Heart left ventricle (tissue), 16 donors: ENCODE measurements at regions not wholly inside any gene's neighbourhood (a gene's known extent, or its start where the extent isn't known, plus 50 kb on each side); places are given as distances from the start of the nearest gene placed in this dataset.
A peak's percentile ranks its signal among the peaks of the same experiment; 100 is the strongest.

Experiments used
- ATAC-seq, 4 donors: fragments of 200-7000 bp; cut with Tn5 transposase; one replicate each; pipeline ENCODE4 v1.9.1; 2020 to 2022; ENCODE audit warnings: moderate library complexity in 4 of 4, mild to moderate bottlenecking in 3 of 4, moderate number of reproducible peaks in 1 of 4
- DNase-seq, 5 donors: peaks; one replicate each; pipeline ENCODE4 v3.0.0-alpha.2; 2020
- H3K27ac ChIP-seq, 12 donors: fragments of 200-600 bp; sonication (generic) in 4 of 12; one replicate each; pipeline versions ENCODE4 v1.5.0 to v1.8.0; 2016 to 2022; ENCODE audit warnings: mild to moderate bottlenecking in 2 of 12
- H3K27me3 ChIP-seq, 9 donors: fragments of 200-600 bp; sonication (generic) in 2 of 9; one replicate each; pipeline versions ENCODE4 v1.5.1 to v1.8.0; 2016 to 2022; ENCODE audit warnings: mild to moderate bottlenecking in 3 of 9
- H3K36me3 ChIP-seq, 9 donors: fragments of 200-600 bp; sonication (generic) in 2 of 9; one replicate each; pipeline versions ENCODE4 v1.5.0 to v1.8.0; 2018 to 2022; ENCODE audit warnings: mild to moderate bottlenecking in 2 of 9
- H3K4me1 ChIP-seq, 12 donors: fragments of 200-600 bp; sonication (generic) in 4 of 12; one replicate each; pipeline versions ENCODE4 v1.5.0 to v1.8.0; 2016 to 2022; ENCODE audit warnings: mild to moderate bottlenecking in 3 of 12
- H3K4me3 ChIP-seq, 12 donors: fragments of 200-600 bp; sonication (generic) in 4 of 12; one replicate each; pipeline versions ENCODE4 v1.5.0 to v1.8.0; 2017 to 2022; ENCODE audit warnings: mild to moderate bottlenecking in 9 of 12, moderate library complexity in 4 of 12
- H3K9me3 ChIP-seq, 12 donors: fragments of 200-600 bp; sonication (generic) in 4 of 12; one replicate each; pipeline versions ENCODE4 v1.5.0 to v1.8.0; 2016 to 2022; ENCODE audit warnings: mild to moderate bottlenecking in 1 of 12
- POLR2A ChIP-seq, 2 donors: fragments of 450-650 bp; IDR thresholded peaks; one replicate each; pipeline ENCODE4 v1.6.1; 2017; ENCODE audit warnings: antibody characterized with exemption in 2 of 2, mild to moderate bottlenecking in 2 of 2, moderate library complexity in 2 of 2
- WGBS, 4 donors: extraction: QIAGEN DNeasy Blood & Tissue Kit in 2 of 4; methylation state at CpG; one replicate each; pipeline versions ENCODE4 v1.1.5 to v1.1.7; 2013 to 2018; 5-methylcytosine and 5-hydroxymethylcytosine counted together
- intact Hi-C, 10 donors: fragments of 100-400 bp; cut with DNase I; formaldehyde crosslinking; loops; one replicate each; pipeline versions ENCODE4 v1.11.1 to v1.14.2; 2022
- TF ChIP-seq, protein P1 (sequence below), 12 donors: fragments of 200-600 bp; sonication (generic) in 4 of 12; IDR thresholded peaks; one replicate each; pipeline versions ENCODE4 v1.5.0 to v1.8.0; 2018 to 2022; ENCODE audit warnings: antibody characterized with exemption in 12 of 12, mild to moderate bottlenecking in 5 of 12
- donor health status: ischemic (EF 13 %, LVEDD 7.1; RV severe dilation, severe dysfunction).
- donor health status: healthy with polysubstance abuse.
- donor health status: DM: no; HTN: yes; CAD: no.
- donor health status: DM: no; HTN: no; CAD: no.
- donor health status: ischemic (EF 25% LVEDD 6.9; RV normal size, moderate dysfunction).
- donor health status: ischemic (EF 25% LVEDD 5.7; RV mildly dilated, moderate dysfunction).
- donor health status: healthy.
- donor health status: DM: yes; HTN: yes; CAD: no.
- donor health status: ischemic (EF 35%, LVEDD 5.7; RV mildly dilated, moderate dysfunction).
- donor health status: nonischemic (EF 11% LVEDD 7.7; RV severe dilation, severe dysfunction).
- donor health status: DM: yes; HTN: yes; CAD: no.
- donor health status: PGD.
- donor health status: ischemic (EF 29% LVEDD 5.4; RV normal size, mild dysfunction).
- donor health status: nonischemic (EF 23%, LVEDD 6.1; RV moderate dilation, normal function).

GRCh38 chr13:73873940-73874830 is 260.0 kb downstream of the KLF12 start:
- TF ChIP-seq POLR2A (IDR thresholded peaks at IDR 0.05): no peak
- TF ChIP-seq, protein P1, sequence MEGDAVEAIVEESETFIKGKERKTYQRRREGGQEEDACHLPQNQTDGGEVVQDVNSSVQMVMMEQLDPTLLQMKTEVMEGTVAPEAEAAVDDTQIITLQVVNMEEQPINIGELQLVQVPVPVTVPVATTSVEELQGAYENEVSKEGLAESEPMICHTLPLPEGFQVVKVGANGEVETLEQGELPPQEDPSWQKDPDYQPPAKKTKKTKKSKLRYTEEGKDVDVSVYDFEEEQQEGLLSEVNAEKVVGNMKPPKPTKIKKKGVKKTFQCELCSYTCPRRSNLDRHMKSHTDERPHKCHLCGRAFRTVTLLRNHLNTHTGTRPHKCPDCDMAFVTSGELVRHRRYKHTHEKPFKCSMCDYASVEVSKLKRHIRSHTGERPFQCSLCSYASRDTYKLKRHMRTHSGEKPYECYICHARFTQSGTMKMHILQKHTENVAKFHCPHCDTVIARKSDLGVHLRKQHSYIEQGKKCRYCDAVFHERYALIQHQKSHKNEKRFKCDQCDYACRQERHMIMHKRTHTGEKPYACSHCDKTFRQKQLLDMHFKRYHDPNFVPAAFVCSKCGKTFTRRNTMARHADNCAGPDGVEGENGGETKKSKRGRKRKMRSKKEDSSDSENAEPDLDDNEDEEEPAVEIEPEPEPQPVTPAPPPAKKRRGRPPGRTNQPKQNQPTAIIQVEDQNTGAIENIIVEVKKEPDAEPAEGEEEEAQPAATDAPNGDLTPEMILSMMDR (IDR thresholded peaks at IDR 0.05): no peak
- WGBS, 4 donors: 61 to 66% (median 62%) methylated on average over 5 of the region's 5 CpGs

DNA sequence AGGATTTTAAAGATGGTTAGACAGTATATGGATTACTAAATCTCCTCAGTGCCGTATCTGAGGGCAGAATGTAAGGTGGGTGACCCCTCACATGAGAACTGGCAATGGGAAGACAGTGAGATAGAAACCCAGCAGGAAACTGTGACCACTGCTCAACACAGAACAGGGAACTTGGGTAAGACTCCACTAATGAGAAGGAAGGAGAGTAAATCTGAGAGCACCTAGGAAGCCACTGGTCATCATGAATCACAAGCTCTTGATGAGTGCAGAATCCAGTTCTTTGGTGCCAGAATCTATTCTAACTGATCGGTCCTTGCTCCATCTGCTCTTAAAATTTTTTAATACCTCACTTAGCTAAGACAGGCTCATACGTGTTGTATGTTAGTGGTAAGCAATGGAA is 261.8 kb downstream of the KLF12 start:
- Histone ChIP-seq H3K36me3 (no peaks in the 10 kb centered on the region), H3K4me1 (peaks cover 0 to 22% (median 6%) of the 10 kb centered on the region in 12 donors), H3K27ac (no peak overlapping the region), H3K4me3 (no peak overlapping the region), H3K9me3 (peaks cover 0 to 2% (median 0%) of the 10 kb centered on the region in 12 donors), H3K27me3 (no peaks in the 10 kb centered on the region)
- intact Hi-C loops: no loop called here
- WGBS, 4 donors: 61 to 99% (median 89%) methylated on average over 3 of the region's 3 CpGs
- no peak for DNase-seq
- no peak for TF ChIP-seq POLR2A (IDR thresholded peaks at IDR 0.05)
- TF ChIP-seq, protein P1 (IDR thresholded peaks at IDR 0.05): no peak
- ATAC-seq: no peak

More at GRCh38 chr13:73873940-73874830, 260.0 kb downstream of the KLF12 start:
- no peaks in the 10 kb centered on the region for H3K27me3 ChIP-seq
- H3K4me1 ChIP-seq: peaks cover 0 to 22% (median 6%) of the 10 kb centered on the region in 12 donors
- peaks cover 0 to 10% (median 0%) of the 10 kb centered on the region in 12 donors for H3K9me3 ChIP-seq
- H3K36me3 ChIP-seq: no peaks in the 10 kb centered on the region
- ATAC-seq (no peak), DNase-seq (no peak)
- intact Hi-C loops: no loop called here
- H3K27ac ChIP-seq: no peak overlapping the region
- H3K4me3 ChIP-seq: no peak overlapping the region

DNA sequence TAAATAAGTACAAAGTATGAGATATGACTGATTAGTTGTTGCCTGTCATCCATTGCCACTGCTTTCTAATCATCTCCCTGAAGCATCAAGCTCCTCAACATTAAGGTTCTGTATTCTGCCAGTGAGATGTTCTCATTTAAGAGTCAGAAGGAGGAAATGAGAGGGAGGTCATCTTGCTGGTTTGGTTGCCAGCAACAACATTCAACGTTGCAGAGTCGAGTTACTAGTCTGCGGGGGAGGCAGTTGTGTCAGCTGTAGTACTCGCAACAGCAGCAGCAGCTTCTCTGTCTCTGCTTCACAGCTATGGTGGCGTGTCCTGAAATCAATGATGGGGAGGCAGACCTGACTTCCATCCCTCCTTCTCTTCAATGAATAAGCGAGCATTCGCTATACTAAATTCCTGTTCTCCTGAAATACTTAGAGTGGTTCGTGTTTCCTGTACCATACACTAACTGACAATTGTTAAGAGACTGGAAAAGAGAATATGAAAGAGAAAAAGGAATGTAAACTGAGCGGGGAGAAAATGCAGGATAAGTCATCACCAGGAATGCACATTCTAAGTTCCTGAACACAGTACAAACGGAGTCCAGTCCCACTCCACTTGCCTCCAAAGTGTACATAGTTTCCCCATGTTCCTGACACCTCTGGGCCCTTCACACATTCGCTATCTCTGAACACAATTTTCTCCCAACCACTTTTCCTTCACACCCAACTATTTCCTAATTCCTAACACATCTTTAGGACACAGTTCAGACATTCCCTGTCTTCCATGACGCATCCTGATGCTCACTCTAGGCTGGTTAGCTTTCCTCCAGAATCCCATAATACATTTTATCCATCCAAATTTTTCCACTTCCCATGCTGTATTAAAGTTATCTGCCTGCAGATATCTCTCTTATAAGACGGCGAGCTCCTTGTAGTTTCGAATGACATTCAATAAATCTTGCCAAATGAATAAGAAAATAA is 263.0 kb downstream of the KLF12 start:
- DNase-seq: peak in 4 of 5 donors; percentile 47 to 75 (median 51)
- TF ChIP-seq POLR2A (IDR thresholded peaks at IDR 0.05): no peak
- TF ChIP-seq, protein P1 (IDR thresholded peaks at IDR 0.05): no peak
- Histone ChIP-seq H3K27ac (peak overlapping the region in 6 of 12 donors; percentile 9 to 43 (median 20)), H3K27me3 (no peaks in the 10 kb centered on the region), H3K4me1 (peaks cover 0 to 19% (median 4%) of the 10 kb centered on the region in 12 donors), H3K9me3 (no peaks in the 10 kb centered on the region), H3K4me3 (no peak overlapping the region), H3K36me3 (no peaks in the 10 kb centered on the region)
- WGBS, 4 donors: 74 to 80% (median 77%) methylated on average over 15 of the region's 15 CpGs
- peak in 3 of 4 donors; percentile 83 to 93 (median 89) for ATAC-seq
- intact Hi-C loops: no loop called here
